LNCaP clone FGC (cell line): ENCODE measurements at regions not wholly inside any gene's neighbourhood (a gene's known extent, or its start where the extent isn't known, plus 50 kb on each side); places are given as distances from the start of the nearest gene placed in this dataset.

Experiments
- DNase-seq: peaks from one replicate; pipeline ENCODE4 v3.0.0-alpha.2; 2011; ENCODE audit warnings: low read depth
- H3K4me3 ChIP-seq: 2 replicates; pipeline ENCODE4 v1.5.1; 2011; ENCODE audit warnings: mild to moderate bottlenecking, low read depth, low read length, control low read depth
- CTCF ChIP-seq: IDR thresholded peaks from 2 replicates; pipeline ENCODE4 v1.5.1; 2012; ENCODE audit warnings: mild to moderate bottlenecking; ENCODE audit not compliant: control insufficient read depth, insufficient read depth; ENCODE audit errors: extremely low read depth

DNA sequence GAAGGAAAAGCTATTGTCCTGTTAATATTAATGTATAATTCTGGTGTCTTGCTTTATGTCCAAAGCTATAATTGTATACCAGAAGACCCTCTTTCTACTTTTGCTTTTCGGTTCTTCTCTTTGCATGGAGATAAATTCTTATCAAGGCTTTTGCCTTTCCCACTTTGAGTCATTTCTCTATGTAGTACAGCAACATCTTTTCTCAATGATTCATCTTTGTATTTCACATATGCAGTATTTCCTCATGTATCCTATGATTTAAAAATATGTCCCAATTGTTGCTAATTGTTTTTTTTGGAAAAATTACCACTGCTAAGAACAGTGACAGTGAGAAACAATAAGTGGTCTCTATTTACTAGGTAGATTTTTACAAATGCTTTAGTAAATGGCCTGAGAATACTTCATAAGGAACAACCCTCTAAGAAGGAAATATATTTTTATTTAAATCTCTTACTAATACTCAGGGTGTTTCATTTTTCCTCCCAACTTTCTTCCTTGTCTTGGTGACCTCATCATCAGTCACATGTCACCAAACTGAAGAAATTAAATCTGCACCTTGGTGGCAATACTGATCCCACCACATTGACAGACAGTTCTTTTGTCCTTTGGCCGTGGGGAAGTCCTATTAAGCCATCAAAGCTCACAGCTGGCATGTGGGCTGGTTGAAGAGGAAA lies 290.6 kb downstream of the SATB1 start:
- H3K4me3 ChIP-seq, result no peak overlapping the region
- TF ChIP-seq CTCF, result no peak
- DNase-seq, result no peak

GRCh38 chr3:18132991-18133390 lies 292.1 kb downstream of the SATB1 start:
- no peak for TF ChIP-seq CTCF
- no peak for DNase-seq
- H3K4me3 ChIP-seq, result no peak overlapping the region

- no peak for TF ChIP-seq CTCF
Measured at GRCh38 chr3:18127859-18128681, 297.1 kb downstream of the SATB1 start.

DNA sequence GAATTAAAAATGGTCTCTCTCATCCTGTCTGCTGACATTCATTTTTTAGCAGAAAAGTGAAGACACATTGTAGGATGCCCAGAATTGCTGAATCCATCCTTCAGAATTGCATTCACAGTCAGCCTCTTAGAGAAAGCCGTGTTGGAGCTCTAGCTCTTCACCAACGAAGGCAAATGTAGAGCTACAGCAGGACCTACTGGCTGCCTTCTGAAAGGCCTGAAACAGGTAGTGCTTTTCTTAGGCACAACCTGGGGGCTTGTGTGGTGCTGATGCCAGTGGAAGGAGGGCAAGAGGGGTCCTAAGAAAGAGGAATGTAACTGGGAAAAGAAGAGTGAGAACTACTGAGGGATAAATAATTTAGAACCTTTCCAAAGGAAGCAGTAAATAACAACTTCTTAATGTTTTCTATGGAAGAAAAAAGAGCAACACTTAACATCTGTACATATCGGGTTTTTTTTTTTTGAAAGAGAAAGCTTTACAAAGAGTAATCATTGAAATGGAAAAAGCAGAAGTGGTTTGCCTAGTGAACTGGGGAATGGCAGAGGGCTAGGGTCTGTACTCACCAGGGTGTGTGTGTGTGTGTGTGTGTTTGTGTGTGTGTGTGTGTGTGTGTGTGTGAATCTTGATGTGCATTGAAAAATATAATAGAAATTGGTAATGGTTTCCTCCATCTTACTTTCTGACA lies 297.8 kb downstream of the SATB1 start:
- no peak overlapping the region for H3K4me3 ChIP-seq
- DNase-seq, result no peak
- 0 out of 2 replicates have a peak, but pooled peaks have one; percentile 13 for TF ChIP-seq CTCF

More at GRCh38 chr3:18127859-18128681, 297.1 kb downstream of the SATB1 start:
- H3K4me3 ChIP-seq, result no peak overlapping the region
- DNase-seq, result no peak

DNA sequence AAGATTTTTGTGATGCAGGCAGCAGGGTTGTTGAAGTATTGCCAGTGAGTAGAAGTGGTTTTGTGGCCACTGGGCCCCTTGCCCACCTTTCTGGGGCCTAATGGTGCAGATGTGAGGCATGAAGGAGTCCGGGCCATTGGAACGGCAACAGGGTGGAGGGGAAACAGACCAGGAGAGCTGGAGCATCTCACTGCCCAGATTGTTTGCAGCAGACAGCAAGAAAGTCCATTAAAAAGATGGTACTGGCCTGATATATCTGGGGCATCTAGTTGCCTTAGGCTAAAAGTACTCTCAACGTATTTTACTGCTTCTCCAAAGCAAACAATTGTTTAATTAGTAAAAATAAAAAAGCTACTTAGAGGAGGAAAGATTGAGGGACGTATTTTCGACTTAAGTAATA lies 298.4 kb downstream of the SATB1 start:
- H3K4me3 ChIP-seq, result no peak overlapping the region
- TF ChIP-seq CTCF, result no peak
- DNase-seq, result peak; percentile 13

DNA sequence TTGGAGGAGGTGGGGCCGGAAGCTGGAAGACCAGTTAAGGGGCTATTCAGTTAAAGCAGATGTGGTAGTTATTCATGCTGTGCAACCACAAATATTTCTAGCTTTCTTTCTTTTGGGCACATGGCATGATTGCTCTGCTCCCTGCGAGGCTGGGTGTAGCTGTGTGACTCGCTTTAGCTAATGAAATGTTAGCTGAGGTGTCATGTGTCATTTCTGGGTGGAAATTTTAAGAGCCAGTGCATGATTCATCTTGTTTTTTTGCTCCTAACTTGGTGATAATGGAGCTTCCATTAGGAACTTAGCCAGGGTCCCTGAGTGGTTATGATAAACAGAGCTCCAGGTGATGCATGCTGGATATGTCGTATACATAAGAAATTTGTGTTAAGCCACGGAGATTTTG lies 300.6 kb downstream of the SATB1 start:
- H3K4me3 ChIP-seq, result no peak overlapping the region
- no peak for TF ChIP-seq CTCF
- no peak for DNase-seq
